GM19328 (cell line): ENCODE measurements at regions not wholly inside any gene's neighbourhood (a gene's known extent, or its start where the extent isn't known, plus 50 kb on each side); places are given as distances from the start of the nearest gene placed in this dataset.

Source experiments
- ATAC-seq: cut with Tn5 transposase; IDR thresholded peaks from one replicate; pipeline ENCODE4 v1.9.1; 2021; ENCODE audit warnings: mild to moderate bottlenecking, moderate library complexity; ENCODE audit not compliant: unreplicated experiment

DNA sequence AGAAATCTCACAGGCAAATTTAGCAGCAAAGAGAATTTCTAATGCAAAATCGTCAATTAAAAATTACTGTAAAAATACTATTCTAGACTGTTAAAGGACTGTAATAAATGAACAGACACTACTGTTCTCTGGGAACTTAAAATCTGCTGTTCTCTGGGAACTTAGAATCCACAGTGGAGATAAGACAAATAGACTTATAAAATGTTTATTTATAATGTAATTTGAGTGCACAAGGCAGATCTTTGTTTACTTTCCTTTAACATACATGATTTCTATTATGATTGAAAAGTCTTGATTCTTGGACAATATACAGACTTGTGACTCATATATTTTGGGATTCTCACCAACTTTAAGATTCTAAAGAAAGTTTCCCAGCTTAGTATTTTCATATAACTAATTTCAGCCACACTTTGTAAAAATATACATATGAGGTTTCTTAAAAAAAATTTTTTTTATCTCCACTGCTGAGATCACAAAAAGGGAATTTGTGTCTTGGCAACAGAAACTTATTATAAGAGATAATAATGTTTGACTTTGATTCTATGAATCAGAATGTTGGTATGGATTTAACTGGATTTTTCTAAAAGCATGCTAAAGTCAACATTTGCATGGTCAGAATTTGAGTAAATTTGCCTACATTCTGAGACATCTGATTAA lies 166.3 kb upstream of the RHOBTB1 start:
- ATAC-seq: no peak

DNA sequence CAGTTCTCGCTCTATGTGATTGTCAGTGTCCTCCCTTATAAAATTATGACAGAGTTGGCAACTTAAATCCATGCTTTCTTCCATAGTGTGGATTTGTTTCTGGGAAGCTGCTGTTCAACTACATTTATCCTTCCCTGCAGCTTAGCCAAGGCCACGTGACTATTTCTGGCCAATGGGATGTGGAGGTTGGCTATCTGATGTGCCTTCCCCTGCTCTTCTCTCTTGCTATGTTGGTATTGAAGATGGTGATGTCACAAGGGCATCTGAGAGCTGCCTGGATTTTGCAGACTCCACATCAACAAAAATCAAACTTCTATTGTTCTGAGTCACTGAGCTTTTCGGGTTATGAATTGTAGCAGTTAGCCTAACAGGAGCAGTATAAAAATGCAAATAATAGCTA lies 164.9 kb upstream of the RHOBTB1 start:
- no peak for ATAC-seq

DNA sequence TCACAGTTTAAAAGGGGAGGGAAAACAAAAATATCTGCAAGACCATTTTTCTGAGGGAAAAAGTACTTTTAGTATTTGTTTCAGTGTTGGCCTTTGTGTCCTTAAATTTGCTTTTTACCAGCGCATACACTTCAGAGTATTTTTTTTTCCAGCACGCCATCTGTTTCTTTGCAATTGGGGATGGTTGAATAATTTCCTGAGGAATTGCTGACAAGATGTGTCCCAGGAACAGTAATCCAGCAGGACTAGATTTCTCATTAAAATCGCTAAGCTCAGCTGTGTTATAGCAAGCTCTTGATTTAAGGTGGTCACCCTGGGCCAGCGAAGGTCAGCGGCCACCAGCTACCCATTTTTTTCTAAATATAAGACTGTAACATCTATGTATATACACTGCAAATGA lies 156.9 kb upstream of the RHOBTB1 start:
- no peak for ATAC-seq

DNA sequence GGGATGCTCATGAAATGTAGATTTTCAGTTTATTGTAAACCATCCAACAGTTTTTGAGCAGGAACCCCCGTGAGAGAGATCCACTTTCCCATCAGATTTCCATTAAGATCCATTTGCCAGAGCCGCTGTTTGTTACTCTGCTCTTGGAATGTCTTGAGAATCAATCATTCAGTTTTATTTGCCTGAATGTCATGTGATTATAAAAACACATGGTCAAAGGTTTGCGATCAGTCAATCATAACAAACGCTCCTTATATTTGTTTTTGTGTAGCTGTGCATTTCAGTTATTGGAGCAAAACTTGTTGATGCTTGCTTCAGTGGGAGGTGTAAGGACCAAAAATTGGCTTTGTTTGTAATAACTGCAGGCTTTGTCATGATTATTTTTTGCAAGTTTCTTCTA lies 155.8 kb upstream of the RHOBTB1 start:
- no peak for ATAC-seq

DNA sequence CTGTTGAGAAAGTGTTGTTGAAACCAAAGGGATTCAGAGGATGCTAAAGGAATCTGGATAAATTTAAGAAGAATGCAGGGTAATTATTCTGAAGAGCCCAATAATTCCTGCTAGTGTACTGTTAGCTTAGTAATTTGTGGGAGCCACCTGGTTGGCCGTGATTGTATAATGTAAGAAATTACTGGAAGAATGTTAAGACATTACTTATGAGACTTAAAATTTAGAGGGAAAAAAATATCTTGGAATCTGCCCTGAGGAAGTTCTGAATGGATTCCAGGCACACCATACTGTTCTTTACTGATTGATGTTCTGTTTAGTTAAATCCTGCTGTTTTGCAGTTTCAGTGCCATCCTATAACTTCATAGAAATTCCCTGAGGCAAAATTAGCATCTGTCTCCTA lies 155.0 kb upstream of the RHOBTB1 start:
- no peak for ATAC-seq

DNA sequence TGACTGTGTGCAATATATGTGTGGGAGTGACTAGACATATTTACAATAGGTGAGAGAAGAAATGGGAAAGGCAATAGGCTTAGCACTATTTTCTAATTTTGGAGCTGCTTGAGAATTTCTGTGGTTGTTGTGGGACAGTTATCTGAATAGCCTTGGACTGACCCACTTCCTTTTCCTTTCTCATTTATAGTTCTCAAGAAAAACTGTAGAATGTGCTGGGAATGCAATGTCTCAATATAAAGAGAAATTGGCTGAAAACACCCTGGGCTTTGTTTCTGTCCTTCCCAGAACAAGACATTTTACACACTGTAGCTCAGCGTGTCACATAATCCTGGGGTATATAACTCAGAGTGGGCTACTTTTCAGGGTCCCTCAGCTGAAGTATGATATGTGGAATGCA lies 153.0 kb upstream of the RHOBTB1 start:
- ATAC-seq: no peak

DNA sequence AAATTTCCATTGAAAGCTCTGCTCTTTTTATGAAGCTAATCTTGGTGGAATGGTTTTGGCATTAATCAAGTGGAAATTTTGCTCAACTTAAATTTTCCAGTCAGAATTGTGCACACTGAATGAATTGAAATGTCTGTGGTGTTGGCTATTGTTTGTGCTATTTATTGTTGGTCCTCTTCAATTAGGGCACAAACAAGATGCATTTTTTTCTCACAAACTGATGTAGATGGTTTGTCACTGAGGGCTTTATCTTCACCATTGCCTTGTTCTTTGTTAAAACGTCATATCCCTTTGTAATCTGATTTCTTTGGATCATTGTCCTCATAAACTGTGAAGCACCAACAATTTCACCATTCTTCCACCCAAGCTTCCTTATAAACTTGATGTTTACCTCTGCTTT lies 152.1 kb upstream of the RHOBTB1 start:
- no peak for ATAC-seq

DNA sequence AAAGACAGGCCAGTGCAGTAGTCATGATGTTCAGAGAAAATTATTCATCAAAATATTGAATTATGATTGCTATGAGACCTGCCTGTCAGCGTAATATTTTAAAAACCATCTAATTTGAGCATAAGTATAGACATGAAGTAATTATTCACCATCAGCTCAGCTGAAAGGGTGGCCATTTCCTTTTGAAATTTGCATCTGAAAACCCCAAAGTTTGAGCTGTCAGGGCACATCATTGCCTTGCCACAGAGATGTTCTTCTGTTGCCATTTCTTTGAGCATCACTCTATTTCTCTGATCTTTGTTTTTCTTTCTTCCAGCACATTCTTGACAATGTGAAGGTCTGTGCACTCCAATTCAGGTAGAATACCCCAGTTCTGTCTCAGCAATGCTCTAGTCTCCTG lies 147.5 kb upstream of the RHOBTB1 start:
- no peak for ATAC-seq

DNA sequence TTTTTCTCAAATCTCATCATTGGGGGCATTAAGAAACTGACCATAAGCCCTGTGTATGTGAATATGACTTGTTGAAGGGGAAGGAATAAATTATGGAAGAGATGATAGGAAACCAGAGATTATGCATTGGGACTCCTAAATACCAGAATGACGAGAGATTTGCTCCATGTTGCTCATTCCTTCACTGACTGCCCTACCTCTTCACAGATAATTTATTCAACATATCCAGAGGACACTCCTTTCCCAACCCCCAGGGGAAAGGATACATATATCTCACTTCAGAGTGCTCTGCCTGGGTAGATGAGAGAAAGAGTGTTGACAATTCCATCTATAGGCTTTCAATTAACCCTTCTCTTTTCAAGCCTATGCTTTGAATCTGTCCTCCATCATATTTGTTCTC lies 145.3 kb upstream of the RHOBTB1 start:
- ATAC-seq: no peak

DNA sequence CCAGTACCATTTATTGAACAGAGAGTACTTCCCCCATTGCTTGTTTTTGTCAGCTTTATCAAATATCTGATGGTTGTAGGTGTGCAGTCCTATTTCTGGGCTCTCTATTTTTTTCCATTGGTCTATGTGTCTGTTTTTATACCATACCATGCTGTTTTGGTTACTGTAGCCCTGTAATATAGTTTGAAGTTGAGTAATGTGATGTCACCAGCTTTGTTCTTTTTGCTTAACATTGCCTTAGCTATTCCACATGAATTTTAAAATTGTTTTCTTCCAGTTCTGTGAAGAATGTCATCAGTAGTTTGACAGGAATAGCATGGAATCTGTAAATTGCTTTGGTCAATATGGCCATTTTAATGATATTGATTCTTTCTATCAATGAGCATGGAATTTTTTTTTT lies 140.5 kb upstream of the RHOBTB1 start:
- ATAC-seq: no peak

DNA sequence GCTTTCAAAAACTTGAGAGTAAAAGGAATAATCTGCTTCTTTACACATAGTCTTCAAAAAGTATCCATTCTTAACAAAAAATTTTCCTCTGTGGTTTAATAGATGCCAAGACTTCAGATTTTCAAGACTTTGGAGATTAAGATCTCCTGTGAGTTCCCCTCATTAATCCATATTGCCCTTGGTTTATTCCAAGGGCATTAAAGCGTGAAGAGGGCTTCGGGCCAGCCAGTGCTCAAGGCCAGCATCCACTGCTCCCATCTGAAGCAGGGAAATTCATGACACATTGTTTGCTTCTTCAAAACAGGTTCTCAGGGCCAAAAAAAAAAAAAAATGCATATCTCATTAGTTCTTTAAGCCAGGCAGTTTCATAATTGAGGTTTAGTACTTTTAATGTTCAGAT lies 137.3 kb upstream of the RHOBTB1 start:
- ATAC-seq: no peak

DNA sequence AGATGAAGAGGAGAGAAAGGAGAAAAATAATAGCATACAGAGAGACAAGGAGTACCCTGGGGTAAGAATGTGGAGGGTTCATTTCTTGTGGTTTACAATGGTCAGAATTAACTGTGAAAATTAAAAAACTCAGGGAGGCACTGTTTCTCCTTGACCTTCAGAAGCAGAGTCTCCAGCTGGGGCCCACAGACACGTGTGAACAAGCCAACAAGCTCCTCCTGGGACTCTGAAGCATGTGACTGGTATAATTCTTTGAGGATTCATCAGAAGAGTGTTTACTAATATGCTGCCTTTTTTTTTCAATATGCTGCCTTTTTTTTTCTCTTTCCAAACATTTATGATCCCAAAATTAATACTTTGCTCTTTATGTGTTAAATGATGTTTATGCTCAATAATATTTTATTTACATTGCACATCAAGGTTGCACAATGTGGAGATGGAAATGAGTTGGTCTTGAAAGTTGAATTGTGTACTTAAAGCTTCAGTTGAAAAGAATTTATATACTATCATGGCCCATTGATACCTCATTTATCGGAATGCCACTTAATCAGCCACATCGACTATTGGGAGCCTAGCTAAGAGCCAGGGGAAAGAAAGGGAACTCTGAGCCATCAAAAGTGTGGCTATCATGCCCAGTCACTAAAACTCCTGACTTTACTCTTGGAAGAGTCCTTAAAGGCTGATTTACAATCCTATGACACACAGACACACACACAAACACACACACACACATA lies 134.7 kb upstream of the RHOBTB1 start:
- no peak for ATAC-seq

DNA sequence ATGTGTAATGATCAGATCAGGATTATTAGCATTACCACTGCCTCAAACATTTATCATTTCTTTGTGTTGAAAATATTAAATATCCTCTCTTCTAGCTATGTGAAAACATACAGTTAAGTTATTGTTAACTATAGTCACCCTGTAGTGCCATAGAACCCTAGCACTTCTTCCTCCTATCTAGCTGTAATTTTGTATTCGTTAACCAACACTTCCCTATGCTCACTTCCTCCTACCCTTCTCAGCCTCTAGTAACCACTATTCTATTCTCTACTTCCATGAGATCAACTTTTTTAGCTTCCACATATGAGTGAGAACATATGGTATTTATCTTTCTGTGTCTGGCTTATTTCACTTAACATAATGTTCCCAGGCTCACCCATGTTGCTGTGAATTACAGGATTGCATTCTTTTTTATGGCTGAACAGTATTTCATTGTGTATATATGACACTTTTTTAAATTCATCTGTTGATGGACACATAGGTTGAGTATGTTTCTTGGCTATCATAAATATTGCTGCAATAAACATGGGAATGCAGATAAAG lies 132.7 kb upstream of the RHOBTB1 start:
- ATAC-seq: no peak

DNA sequence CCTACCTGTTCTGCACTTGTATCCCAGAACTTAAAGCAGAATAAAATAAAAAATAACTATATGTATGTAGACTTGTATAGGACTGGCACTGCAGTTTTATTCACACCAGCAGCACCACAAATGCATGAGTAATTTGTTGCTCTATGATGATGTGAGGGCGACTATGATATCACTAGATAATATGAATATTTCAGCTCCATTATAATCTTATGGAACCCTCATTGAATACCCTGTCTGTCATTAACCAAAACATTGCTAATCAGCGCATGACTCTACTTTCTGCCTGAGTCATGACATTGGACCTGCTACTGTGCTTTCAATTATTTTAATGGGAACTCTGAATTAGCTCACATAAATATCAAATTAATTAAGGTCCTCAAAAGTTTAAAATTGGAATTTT lies 129.4 kb upstream of the RHOBTB1 start:
- no peak for ATAC-seq

DNA sequence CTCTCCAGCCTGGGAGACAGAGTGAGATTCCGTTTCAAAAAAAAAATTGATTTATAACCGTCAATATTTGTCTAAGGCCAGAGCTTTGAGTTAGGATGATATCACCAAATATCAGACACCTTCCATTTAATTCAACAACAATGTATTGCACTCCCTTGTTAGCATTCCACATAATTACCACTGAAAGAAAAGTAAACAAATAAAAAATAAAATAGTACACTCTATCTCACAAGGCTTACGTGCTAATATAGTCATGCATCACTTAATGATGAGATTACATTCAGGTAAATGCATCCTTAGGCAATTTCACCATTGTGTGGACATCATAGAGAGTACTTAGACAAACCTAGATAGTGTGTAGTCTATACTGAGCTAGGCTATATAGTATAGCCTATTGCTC lies 127.6 kb upstream of the RHOBTB1 start:
- ATAC-seq: no peak

DNA sequence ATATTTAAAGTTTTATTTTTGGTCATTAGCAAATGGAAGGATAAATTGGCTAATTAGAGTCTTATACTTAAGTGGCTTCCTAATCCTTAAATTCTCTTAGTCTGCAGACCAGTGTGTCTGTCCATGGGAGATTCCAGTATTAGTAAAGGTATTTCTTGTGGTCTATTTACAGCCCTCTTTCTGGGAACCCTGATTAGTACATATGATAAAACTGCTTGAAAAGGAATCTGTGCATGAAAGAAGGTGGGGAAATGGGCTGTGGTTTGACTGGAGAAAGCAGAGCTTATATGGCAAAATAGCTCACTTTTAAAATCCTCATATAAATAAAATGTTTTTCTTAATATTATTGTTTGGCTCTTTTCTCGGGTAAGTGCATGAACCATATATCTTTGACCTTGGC lies 124.5 kb upstream of the RHOBTB1 start:
- ATAC-seq: no peak

DNA sequence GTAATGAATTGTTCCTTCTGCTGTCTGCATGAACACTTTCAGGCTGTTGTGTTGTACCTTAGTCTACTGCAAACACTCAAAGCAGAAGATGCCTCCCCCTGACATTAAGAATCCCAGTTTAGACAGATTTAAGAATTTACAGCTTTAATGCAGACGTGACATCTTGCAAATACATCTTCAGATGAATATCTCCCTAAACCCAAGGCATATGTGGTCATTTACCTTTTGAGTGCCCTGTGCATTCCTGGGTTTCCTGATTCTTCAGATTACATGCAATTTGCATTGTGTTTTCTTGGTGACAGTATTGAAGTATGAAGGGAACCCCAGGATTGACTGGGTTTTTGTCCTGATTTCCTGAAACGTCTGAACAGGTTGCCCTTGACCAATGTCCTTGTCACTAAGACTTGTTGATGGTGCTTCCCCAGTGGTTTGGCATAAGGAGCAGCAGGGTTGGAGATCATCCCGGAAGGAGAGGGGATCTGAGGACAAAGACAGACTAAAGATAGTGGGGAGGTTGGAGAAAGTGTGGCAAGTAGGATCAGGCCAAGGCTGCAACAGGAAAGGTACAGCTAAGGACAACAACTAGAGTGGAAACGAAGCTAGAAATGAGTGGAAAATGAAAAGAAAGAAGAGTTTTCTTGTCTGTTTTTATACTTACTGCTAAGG lies 123.8 kb upstream of the RHOBTB1 start:
- ATAC-seq: no peak

DNA sequence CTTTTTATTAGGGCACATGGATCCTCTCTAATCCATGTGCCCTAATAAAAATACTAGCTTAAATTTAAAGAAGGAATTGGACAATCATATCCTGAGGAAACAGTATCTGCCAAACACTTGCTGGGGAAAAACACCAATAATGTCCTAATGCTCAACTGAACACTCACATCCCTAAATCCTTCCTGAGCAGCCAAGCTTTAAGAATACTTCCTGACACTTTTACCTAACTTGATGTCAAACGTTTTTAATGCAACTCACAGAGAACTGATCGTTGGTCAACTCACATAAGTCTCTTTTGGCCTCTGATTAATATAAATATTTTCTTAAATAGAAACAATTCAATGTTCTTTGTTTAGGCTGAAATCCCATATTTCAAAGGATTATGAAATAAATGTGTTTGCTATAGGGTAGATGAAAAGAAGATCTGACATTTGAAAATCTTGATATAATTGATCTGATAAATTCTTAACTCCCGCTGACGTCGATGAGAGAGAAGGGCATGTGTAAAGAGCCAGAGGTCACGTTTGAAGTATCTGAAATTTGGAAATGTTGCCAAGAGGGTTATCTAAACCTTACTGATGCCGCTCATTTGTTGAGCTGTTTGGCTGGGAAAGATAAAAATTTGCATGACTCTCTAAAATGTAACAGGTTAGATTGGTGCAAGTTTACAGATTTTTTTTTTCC lies 122.8 kb upstream of the RHOBTB1 start:
- ATAC-seq: no peak

DNA sequence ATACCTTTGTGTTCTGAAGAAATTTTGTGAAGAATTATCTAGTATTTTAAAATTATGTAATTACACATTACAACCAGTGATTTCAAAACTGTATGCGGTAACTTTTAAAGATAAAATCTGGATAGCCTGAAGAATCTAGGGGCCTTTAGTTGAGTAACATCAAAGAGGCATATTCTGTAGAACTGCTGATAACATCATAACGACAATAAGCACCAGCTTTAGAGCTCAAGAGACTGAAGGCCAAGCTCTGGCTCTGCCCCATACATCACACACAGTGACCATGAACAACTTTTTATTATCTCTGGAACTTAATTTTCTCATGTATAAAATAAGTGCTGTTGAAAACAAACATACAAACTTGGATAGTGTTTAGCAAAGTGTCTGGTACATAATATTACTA lies 121.1 kb upstream of the RHOBTB1 start:
- no peak for ATAC-seq

DNA sequence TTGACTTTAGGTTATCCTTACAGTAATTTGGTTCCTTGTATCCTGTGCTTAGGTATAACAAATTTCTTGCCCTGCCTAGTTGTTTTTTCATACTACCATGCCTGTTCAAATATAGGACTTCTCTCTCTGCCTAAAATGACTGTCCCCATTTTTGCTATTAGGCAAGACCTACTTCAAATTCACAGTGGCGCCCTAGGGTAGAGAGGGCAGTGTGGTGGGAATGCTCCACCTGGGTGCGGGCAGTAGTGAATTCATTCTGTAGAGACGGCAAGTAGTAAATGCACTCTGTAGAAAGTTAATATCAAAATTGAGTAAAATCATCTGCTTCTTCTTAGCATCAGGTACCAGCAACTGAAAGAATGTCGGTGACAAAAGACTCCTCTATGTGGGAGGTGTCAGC lies 120.4 kb upstream of the RHOBTB1 start:
- ATAC-seq: no peak

DNA sequence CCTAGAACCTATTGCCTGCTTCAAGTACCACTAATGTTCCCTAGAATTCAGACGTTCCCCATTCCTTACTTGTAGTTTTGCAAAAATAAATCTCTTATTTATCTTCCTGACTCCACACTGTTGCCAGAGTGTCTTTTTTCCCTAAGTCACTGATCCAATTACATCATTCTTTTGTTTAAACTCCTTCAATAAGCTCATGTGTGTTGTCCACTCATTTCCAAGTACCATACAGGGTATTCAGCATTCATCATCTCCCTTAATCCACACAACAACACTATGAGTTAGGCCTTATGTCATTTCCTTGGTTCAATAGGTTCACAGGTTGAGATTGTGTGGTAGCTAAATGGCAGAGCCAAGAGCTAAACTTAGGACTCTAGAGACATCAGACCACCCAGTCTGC lies 119.9 kb upstream of the RHOBTB1 start:
- ATAC-seq: no peak

DNA sequence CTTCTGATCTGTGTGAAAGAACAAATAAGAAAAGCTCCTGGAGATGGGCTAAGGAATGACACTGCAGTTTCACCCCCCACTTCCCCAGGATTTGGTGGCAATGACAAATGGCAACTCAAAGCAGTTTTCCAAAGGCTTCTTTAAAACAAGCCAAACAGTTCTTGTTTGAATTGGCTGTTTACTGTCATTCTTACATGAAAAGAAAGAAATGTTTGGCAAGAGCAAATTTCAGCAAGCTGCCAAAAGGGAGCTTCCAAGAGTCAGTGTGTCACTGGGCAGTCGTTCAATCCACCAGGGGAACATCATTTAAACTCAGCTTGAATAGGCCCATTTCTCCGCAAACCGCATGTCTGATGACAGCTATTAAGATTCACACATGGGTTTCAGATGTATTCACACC lies 119.0 kb upstream of the RHOBTB1 start:
- ATAC-seq: no peak
